Tibial artery (tissue), 4 donors: ENCODE measurements at regions not wholly inside any gene's neighbourhood (a gene's known extent, or its start where the extent isn't known, plus 50 kb on each side); places are given as distances from the start of the nearest gene placed in this dataset.

Experiments
- DNase-seq, 2 donors: peaks; one replicate each; pipeline ENCODE4 v3.0.0-alpha.2; 2019
- H3K27ac ChIP-seq, 2 donors: fragments of 200-600 bp; sonication (generic) in 1 of 2; 1 replicate in 1 of 2; 2 replicates in 1 of 2; pipeline ENCODE4 v1.5.1; 2018 to 2019; ENCODE audit warnings: mild to moderate bottlenecking in 1 of 2
- H3K27me3 ChIP-seq, 2 donors: fragments of 200-600 bp; sonication (generic) in 1 of 2; one replicate each; pipeline versions ENCODE4 v1.5.1 to v1.6.0; 2016 to 2019
- H3K36me3 ChIP-seq, 3 donors: fragments of 200-600 bp; sonication (generic) in 2 of 3; one replicate each; pipeline ENCODE4 v1.5.1; 2016 to 2019; ENCODE audit warnings: mild to moderate bottlenecking in 2 of 3
- H3K4me1 ChIP-seq, 4 donors: fragments of 200-600 bp; sonication (generic) in 2 of 4; 1 replicate in 3 of 4; 2 replicates in 1 of 4; pipeline ENCODE4 v1.5.1; 2016 to 2019
- H3K4me3 ChIP-seq, 2 donors: fragments of 200-600 bp; sonication (generic) in 1 of 2; 1 replicate in 1 of 2; 2 replicates in 1 of 2; pipeline ENCODE4 v1.5.1; 2018 to 2019; ENCODE audit warnings: mild to moderate bottlenecking in 2 of 2
- H3K9me3 ChIP-seq, 3 donors: fragments of 200-600 bp; sonication (generic) in 1 of 3; one replicate each; pipeline ENCODE4 v1.5.1; 2016 to 2019
- intact Hi-C: fragments of 100-400 bp; cut with DNase I; formaldehyde crosslinking; loops from one replicate; pipeline ENCODE4 v1.15.0; 2023; ENCODE audit warnings: low total_unique reads
- TF ChIP-seq, protein P1 (sequence below), 2 experiments: fragments of 200-600 bp in 1 of 2; fragments of 450-650 bp in 1 of 2; IDR thresholded peaks; one replicate each; pipeline ENCODE4 v1.5.1; 2017 to 2019; ENCODE audit warnings: antibody characterized with exemption in 2 of 2, mild to moderate bottlenecking in 1 of 2, moderate library complexity in 1 of 2

DNA sequence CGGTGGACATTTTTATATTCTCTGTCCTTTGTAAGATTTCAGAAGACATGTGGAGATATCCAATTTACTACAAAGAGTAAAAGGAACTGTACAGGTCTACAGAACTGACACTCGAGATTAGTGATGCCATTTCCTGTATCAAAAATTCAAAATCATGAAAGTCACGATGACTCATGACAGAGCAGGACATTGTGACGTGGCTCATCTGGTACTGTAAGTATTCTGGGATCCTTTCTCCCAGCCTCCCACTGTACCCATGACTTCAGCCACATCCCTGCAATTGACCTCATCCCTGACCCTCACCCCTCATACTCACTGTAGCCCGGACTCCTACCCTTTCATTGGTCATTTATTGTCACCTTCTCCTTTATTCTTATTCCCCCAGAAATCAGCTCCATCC, 736.5 kb downstream of the EPHA4 start:
- no peaks in the 10 kb centered on the region for H3K27me3 ChIP-seq
- H3K4me3 ChIP-seq: no peak overlapping the region
- no peaks in the 10 kb centered on the region for H3K36me3 ChIP-seq
- intact Hi-C loops: no loop called here
- no peaks in the 10 kb centered on the region for H3K9me3 ChIP-seq
- H3K4me1 ChIP-seq: no peaks in the 10 kb centered on the region
- TF ChIP-seq, protein P1, sequence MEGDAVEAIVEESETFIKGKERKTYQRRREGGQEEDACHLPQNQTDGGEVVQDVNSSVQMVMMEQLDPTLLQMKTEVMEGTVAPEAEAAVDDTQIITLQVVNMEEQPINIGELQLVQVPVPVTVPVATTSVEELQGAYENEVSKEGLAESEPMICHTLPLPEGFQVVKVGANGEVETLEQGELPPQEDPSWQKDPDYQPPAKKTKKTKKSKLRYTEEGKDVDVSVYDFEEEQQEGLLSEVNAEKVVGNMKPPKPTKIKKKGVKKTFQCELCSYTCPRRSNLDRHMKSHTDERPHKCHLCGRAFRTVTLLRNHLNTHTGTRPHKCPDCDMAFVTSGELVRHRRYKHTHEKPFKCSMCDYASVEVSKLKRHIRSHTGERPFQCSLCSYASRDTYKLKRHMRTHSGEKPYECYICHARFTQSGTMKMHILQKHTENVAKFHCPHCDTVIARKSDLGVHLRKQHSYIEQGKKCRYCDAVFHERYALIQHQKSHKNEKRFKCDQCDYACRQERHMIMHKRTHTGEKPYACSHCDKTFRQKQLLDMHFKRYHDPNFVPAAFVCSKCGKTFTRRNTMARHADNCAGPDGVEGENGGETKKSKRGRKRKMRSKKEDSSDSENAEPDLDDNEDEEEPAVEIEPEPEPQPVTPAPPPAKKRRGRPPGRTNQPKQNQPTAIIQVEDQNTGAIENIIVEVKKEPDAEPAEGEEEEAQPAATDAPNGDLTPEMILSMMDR (IDR thresholded peaks at IDR 0.05): no peak
- DNase-seq: no peak
- H3K27ac ChIP-seq: no peak overlapping the region

DNA sequence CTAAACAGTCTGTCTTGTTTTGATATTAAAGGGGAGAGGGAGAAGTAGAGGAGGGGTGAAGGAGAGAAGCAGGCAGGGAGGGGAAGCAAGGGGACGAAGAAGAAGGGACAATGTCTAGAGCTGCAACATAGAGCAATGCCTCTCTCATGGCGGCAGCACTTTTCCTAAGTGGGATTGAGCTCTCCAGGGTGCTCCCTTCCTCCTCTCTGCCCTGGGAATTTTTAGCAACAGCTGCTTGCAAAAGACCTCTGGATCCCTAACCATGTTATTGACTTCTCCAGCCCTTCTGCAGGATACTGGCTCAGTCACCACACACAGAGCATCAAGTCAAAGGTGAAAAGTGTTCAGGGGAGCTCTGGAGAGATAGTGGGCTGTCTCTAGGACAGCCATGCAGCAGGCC, 734.9 kb downstream of the EPHA4 start:
- Histone ChIP-seq H3K9me3 (no peaks in the 10 kb centered on the region), H3K27ac (no peak overlapping the region), H3K4me1 (no peaks in the 10 kb centered on the region), H3K27me3 (no peaks in the 10 kb centered on the region), H3K4me3 (no peak overlapping the region), H3K36me3 (no peaks in the 10 kb centered on the region)
- DNase-seq: no peak
- TF ChIP-seq, protein P1 (IDR thresholded peaks at IDR 0.05): no peak
- intact Hi-C loops: no loop called here

DNA sequence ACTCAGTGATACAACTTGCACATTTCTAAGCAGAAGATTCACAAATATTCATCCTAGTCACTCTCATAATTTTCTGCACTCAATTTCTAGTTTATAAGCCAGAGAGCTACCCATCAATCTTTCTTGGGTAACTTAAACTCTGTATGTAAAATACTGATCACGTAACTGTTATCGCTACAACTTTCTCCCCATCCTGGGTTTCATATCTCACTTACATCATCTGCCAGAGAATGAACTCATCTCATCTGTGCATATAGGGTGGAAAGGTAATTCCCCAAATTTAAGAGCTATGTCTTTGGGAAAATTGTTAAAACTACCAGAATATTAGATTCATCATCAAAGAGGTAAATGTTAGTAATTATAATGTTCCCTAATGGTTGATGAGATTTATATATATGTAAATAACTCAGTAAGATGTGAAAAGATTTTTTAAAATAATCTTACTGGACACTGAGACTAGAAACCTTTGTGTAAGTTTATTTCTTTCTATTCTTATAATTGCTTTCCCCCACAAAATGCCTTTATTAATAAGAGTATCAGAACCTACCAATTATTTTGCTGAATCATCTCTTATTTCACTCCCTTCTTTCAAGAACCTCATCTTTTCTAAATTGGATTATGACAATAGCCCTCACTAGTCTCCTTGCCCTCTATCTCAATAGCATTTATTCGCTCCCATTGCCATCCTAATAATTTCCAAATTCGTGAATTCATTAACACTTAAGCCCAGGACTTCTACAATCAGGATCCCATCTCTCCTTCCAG, 729.0 kb downstream of the EPHA4 start:
- TF ChIP-seq, protein P1 (IDR thresholded peaks at IDR 0.05): no peak
- Histone ChIP-seq H3K4me3 (no peak overlapping the region), H3K4me1 (no peaks in the 10 kb centered on the region), H3K27me3 (no peaks in the 10 kb centered on the region), H3K27ac (no peak overlapping the region), H3K9me3 (no peaks in the 10 kb centered on the region), H3K36me3 (no peaks in the 10 kb centered on the region)
- intact Hi-C loops: no loop called here
- no peak for DNase-seq

DNA sequence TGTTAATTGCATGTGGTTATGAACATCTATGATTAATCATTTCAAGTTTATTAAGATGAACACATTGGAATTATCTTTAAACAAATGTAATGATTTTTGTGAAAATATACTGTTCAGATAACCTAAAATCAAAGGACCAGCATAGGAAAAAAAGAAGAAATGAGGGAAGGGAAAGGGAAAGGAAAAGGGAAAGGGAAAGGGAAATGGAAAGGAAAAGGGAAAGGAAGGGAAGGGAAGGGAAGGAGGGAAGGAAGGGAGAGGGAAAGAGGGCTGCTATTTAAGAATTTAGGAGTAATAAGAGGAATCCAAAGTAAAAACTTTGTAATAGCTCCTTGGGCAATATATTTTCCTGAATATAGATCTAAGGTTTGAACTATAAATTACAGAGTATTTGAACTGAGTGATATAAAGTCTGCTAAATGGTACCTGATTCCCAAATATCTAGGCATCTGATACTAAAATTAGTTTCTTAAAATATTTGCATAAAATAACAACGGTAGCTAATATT, 726.3 kb downstream of the EPHA4 start:
- intact Hi-C loops: no loop called here
- H3K36me3 ChIP-seq: no peaks in the 10 kb centered on the region
- TF ChIP-seq, protein P1 (IDR thresholded peaks at IDR 0.05): no peak
- no peak overlapping the region for H3K4me3 ChIP-seq
- no peak overlapping the region for H3K27ac ChIP-seq
- H3K9me3 ChIP-seq: no peaks in the 10 kb centered on the region
- H3K4me1 ChIP-seq: no peaks in the 10 kb centered on the region
- no peaks in the 10 kb centered on the region for H3K27me3 ChIP-seq
- no peak for DNase-seq

DNA sequence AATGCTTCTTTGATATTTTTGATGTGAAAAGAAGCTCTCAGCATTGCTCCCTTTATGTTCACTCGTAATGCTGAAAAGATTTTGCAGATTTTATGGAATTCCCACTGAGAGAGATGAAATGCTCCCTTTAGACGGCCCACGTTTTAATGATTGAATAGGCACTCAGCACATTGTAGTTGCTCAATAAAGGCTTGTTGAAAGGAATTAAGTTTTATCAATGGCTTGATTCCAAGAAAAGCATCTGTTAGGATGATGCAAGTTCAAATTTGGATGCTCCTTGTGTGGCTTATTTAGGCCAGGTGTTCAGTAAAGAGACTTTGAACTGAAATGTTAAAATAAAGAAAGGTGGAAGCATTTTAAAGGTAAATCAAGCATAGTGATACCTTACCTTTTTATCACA, 725.1 kb downstream of the EPHA4 start:
- no peaks in the 10 kb centered on the region for H3K4me1 ChIP-seq
- no peak overlapping the region for H3K4me3 ChIP-seq
- no peak for DNase-seq
- intact Hi-C loops: no loop called here
- H3K27ac ChIP-seq: no peak overlapping the region
- no peaks in the 10 kb centered on the region for H3K36me3 ChIP-seq
- H3K27me3 ChIP-seq: no peaks in the 10 kb centered on the region
- no peaks in the 10 kb centered on the region for H3K9me3 ChIP-seq
- TF ChIP-seq, protein P1 (IDR thresholded peaks at IDR 0.05): no peak
